Smooth muscle cell (in vitro differentiated cells): ENCODE measurements at regions not wholly inside any gene's neighbourhood (a gene's known extent, or its start where the extent isn't known, plus 50 kb on each side); places are given as distances from the start of the nearest gene placed in this dataset.

ENCODE experiments used
- DNase-seq: peaks from one replicate; lab custom pipeline; 2025; ENCODE audit not compliant: unreplicated experiment; lab: John Stamatoyannopoulos, UW
- H2AFZ ChIP-seq: fragments of 200-600 bp; sonication (generic); 2 replicates; pipeline ENCODE4 v1.6.0; 2016; ENCODE audit warnings: antibody characterized with exemption, low read depth, mild to moderate bottlenecking
- H3F3A ChIP-seq: fragments of 200-600 bp; sonication (generic); 2 replicates; pipeline ENCODE4 v1.6.0; 2017; ENCODE audit warnings: antibody characterized with exemption, low read depth
- H3K27ac ChIP-seq: fragments of 200-600 bp; sonication (generic); 2 replicates; pipeline ENCODE4 v1.5.1; 2016; ENCODE audit warnings: low read depth, mild to moderate bottlenecking
- H3K27me3 ChIP-seq: fragments of 200-600 bp; sonication (generic); 2 replicates; pipeline ENCODE4 v1.6.1; 2016; ENCODE audit warnings: low read depth, mild to moderate bottlenecking
- H3K36me3 ChIP-seq: fragments of 200-600 bp; sonication (generic); 2 replicates; pipeline ENCODE4 v1.5.1; 2016; ENCODE audit warnings: low read depth
- H3K4me1 ChIP-seq: fragments of 200-600 bp; sonication (generic); 2 replicates; pipeline ENCODE4 v1.5.1; 2016; ENCODE audit warnings: low read depth
- H3K4me2 ChIP-seq: fragments of 200-600 bp; sonication (generic); 2 replicates; pipeline ENCODE4 v1.6.0; 2016; ENCODE audit warnings: mild to moderate bottlenecking
- H3K4me3 ChIP-seq: fragments of 200-600 bp; sonication (generic); 2 replicates; pipeline ENCODE4 v1.5.1; 2016; ENCODE audit warnings: mild to moderate bottlenecking
- H3K79me2 ChIP-seq: fragments of 200-600 bp; sonication (generic); 2 replicates; pipeline ENCODE4 v1.6.0; 2016; ENCODE audit warnings: low read depth, mild to moderate bottlenecking
- H3K9ac ChIP-seq: fragments of 200-600 bp; sonication (generic); 2 replicates; pipeline ENCODE4 v1.6.0; 2016; ENCODE audit warnings: low read depth
- H3K9me3 ChIP-seq: fragments of 200-600 bp; sonication (generic); replicated peaks from 2 replicates; pipeline ENCODE4 v1.5.1; 2016; ENCODE audit warnings: low read depth
- H4K20me1 ChIP-seq: fragments of 200-600 bp; sonication (generic); 2 replicates; pipeline ENCODE4 v1.6.0; 2016; ENCODE audit warnings: low read depth
- WGBS: methylation state at CpG from one replicate; pipeline ENCODE4 v1.1.7; 2016; ENCODE audit warnings: low lambda C conversion rate; 5-methylcytosine and 5-hydroxymethylcytosine counted together
- TF ChIP-seq, protein P1 (sequence below): fragments of 200-600 bp; sonication (generic); IDR thresholded peaks from 2 replicates; pipeline ENCODE4 v1.5.1; 2017; ENCODE audit warnings: borderline replicate concordance, mild to moderate bottlenecking, antibody characterized with exemption; ENCODE audit not compliant: insufficient read depth, poor library complexity, severe bottlenecking

DNA sequence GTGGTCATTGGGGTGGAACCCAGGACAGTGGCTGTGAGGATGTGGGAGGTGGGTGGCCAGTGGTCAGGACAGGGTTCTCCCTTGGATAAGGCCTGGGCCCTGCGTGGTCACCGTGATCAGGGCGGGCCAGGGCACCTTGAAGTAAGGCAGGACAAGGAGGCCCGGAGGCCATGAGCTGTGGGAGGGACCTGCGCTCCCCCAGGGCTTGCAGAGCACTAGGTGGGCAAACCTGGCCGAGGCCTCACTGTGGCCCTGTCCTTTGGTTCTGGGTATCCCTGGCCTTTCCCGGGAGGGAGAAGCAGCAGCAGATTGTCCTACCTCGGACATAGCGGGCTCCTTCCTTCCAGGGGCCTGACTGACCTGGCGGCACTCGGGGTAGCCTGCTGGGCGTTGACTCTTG, 144.8 kb upstream of the RET start:
- no peaks in the 10 kb centered on the region for H3F3A ChIP-seq
- peaks cover 57% of the 10 kb centered on the region for H3K27me3 ChIP-seq
- H3K4me3 ChIP-seq, result no peak overlapping the region
- H3K27ac ChIP-seq, result no peak overlapping the region
- no peak overlapping the region for H2AFZ ChIP-seq
- 92% methylated on average over 12 of the region's 12 CpGs for WGBS
- no peak overlapping the region for H3K4me2 ChIP-seq
- H3K9me3 ChIP-seq, result no peaks in the 10 kb centered on the region
- no peak overlapping the region for H3K9ac ChIP-seq
- H4K20me1 ChIP-seq, result no peaks in the 10 kb centered on the region
- no peak for DNase-seq
- H3K36me3 ChIP-seq, result no peaks in the 10 kb centered on the region
- TF ChIP-seq, protein P1, sequence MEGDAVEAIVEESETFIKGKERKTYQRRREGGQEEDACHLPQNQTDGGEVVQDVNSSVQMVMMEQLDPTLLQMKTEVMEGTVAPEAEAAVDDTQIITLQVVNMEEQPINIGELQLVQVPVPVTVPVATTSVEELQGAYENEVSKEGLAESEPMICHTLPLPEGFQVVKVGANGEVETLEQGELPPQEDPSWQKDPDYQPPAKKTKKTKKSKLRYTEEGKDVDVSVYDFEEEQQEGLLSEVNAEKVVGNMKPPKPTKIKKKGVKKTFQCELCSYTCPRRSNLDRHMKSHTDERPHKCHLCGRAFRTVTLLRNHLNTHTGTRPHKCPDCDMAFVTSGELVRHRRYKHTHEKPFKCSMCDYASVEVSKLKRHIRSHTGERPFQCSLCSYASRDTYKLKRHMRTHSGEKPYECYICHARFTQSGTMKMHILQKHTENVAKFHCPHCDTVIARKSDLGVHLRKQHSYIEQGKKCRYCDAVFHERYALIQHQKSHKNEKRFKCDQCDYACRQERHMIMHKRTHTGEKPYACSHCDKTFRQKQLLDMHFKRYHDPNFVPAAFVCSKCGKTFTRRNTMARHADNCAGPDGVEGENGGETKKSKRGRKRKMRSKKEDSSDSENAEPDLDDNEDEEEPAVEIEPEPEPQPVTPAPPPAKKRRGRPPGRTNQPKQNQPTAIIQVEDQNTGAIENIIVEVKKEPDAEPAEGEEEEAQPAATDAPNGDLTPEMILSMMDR, result no peak
- H3K79me2 ChIP-seq, result no peaks in the 10 kb centered on the region
- peaks cover 1% of the 10 kb centered on the region for H3K4me1 ChIP-seq

DNA sequence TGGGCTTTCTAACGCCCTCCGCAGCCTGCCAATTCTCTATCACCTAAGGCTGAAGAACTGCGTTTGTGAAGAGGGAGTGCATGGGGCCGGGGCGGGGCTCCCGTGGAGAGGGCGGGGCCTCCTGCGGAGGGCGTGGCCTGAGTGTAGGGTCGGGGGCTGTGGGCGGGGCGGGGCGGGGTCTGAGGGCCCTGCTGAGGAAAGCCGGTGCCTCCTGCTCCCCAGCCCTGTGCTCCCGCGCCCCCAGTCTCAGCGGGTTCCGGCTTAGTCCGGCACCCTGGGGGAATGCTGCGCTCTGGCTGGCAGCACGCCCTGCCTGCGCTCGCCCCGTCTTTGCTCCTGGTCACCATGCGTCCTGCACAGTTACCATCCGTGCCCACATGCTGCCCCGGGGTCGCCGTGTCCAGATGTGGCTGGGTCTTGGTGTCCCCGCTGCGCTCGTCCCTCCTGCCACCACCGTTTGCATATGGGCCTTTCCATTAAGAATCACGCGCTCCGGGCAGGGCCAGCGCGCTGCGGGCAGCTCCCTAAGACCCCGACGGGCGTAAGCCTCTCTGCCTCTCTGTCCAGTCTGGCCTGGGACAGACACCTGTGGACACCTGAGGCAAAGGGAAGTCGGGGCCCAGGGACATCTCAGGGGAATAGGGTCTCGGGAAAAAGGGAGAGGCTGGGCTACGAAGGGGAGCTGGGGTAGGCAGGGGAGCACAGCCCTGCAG, 144.0 kb upstream of the RET start:
- no peak overlapping the region for H3K27ac ChIP-seq
- no peaks in the 10 kb centered on the region for H3K9me3 ChIP-seq
- no peaks in the 10 kb centered on the region for H3K4me1 ChIP-seq
- H3K27me3 ChIP-seq, result peaks cover 57% of the 10 kb centered on the region
- H2AFZ ChIP-seq, result no peak overlapping the region
- no peak overlapping the region for H3K4me3 ChIP-seq
- no peak for DNase-seq
- WGBS, result 4% methylated on average over 39 of the region's 45 CpGs
- no peaks in the 10 kb centered on the region for H3K36me3 ChIP-seq
- H3K9ac ChIP-seq, result no peak overlapping the region
- peak overlapping the region; percentile 74 for H3K4me2 ChIP-seq
- no peaks in the 10 kb centered on the region for H3F3A ChIP-seq
- H3K79me2 ChIP-seq, result no peaks in the 10 kb centered on the region
- H4K20me1 ChIP-seq, result no peaks in the 10 kb centered on the region
- TF ChIP-seq, protein P1, result no peak

DNA sequence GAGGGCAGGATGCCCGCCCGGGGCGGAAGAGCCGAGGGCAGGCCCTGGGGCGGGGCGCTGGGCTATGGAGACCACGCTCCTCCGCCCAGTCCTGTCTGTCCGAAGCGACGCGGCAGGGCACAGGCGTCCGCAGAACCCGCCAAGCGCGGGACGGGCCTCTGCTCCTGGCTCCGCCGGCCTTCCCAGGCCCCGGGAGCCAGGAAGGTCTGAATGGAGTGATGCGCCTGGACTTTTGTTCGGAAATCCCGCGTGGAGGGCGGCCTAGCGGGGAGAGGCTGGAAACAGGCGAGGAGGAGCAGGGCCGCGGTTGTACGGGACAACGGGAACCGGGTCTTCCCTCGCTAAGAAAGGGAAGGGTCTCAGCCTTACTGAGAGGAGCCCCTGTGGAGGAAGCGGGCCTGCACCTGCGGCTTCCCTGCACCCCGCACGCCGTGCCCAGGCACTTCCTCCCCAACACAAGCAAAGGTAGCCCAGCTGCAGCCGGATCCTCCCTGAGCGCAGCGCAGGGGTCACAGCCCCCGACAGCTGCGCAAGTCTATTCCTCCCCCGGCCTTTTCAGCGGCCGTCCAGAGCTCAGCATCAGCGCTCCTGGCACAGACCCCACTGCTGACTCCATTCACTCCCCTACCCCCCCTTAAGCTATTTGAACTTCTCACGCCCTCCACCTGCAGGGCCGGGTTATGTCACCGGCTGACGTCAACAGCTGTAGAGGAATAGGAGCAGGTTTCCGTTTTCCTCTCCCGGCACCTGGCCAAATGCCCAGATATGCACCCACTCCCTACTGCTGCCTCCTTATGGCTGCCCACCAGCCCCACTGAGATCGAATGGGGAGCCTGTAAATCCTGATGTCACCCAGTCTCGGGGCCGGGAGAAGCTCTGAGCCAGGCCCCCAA, 143.2 kb upstream of the RET start:
- Histone ChIP-seq H3K79me2 (no peaks in the 10 kb centered on the region), H3K36me3 (no peaks in the 10 kb centered on the region), H3K4me3 (no peak overlapping the region), H3K27me3 (peaks cover 57% of the 10 kb centered on the region), H3F3A (no peaks in the 10 kb centered on the region), H3K9ac (no peak overlapping the region), H3K9me3 (no peaks in the 10 kb centered on the region), H3K27ac (no peak overlapping the region), H4K20me1 (no peaks in the 10 kb centered on the region), H2AFZ (no peak overlapping the region), H3K4me2 (peak overlapping the region; percentile 74), H3K4me1 (no peaks in the 10 kb centered on the region)
- DNase-seq, result no peak
- 15% methylated on average over 48 of the region's 57 CpGs for WGBS
- TF ChIP-seq, protein P1, result no peak
